Stomach (tissue), 4 donors: ENCODE measurements at regions not wholly inside any gene's neighbourhood (a gene's known extent, or its start where the extent isn't known, plus 50 kb on each side); places are given as distances from the start of the nearest gene placed in this dataset.

ENCODE experiments used
- CTCF ChIP-seq, 7 experiments: fragments of 450-650 bp in 4 of 7; fragments of 200-600 bp in 3 of 7; sonication (generic) in 3 of 7; IDR thresholded peaks; one replicate each; pipeline ENCODE4 v1.5.1; 2016 to 2019; ENCODE audit warnings: antibody characterized with exemption in 7 of 7, control low read depth in 2 of 7, mild to moderate bottlenecking in 1 of 7
- POLR2A ChIP-seq, 4 donors: fragments of 450-650 bp; IDR thresholded peaks; one replicate each; pipeline ENCODE4 v1.6.1; 2016; ENCODE audit warnings: antibody characterized with exemption in 4 of 4, control low read depth in 2 of 4, mild to moderate bottlenecking in 1 of 4, moderate library complexity in 1 of 4
- POLR2AphosphoS5 ChIP-seq, 3 donors: sonication (generic); formaldehyde crosslinking; IDR thresholded peaks; one replicate each; pipeline ENCODE4 v1.6.1; 2016; ENCODE audit warnings: antibody characterized with exemption in 3 of 3

GRCh38 chr4:63379750-63380522, 1029.3 kb downstream of the TECRL start:
- TF ChIP-seq CTCF (IDR thresholded peaks at IDR 0.05) (no peak), POLR2A (IDR thresholded peaks at IDR 0.05) (no peak), POLR2AphosphoS5 (IDR thresholded peaks at IDR 0.05) (no peak)
